CD4-positive, alpha-beta memory T cell (primary cell): ENCODE measurements at regions not wholly inside any gene's neighbourhood (a gene's known extent, or its start where the extent isn't known, plus 50 kb on each side); places are given as distances from the start of the nearest gene placed in this dataset.

Experiments
- CTCF ChIA-PET: fragments of 350-600 bp; sonication (Branson Sonifier 250); formaldehyde crosslinking; loops from one replicate; lab custom pipeline; 2021; ENCODE audit warnings: inconsistent platforms; ENCODE audit not compliant: partially characterized antibody; lab: Charles Lee
- POLR2A ChIA-PET: fragments of 350-600 bp; sonication (Branson Sonifier 250); formaldehyde crosslinking; loops from one replicate; lab custom pipeline; 2021; ENCODE audit not compliant: partially characterized antibody; lab: Charles Lee
- DNase-seq, 5 donors: peaks; one replicate each; pipeline versions ENCODE4 v3.0.0 to v3.0.0-alpha.2; 2020 to 2022; ENCODE audit warnings: mixed read lengths in 1 of 5
- H3K27ac ChIP-seq: one replicate; pipeline ENCODE4 v1.7.0; 2013; ENCODE audit warnings: low read depth, low read length
- H3K27me3 ChIP-seq: 2 replicates; pipeline ENCODE4 v1.7.0; 2013; ENCODE audit warnings: mild to moderate bottlenecking, low read length, moderate library complexity; ENCODE audit not compliant: insufficient read depth
- H3K36me3 ChIP-seq: 2 replicates; pipeline ENCODE4 v1.7.0; 2013; ENCODE audit warnings: mild to moderate bottlenecking, low read length, moderate library complexity; ENCODE audit not compliant: insufficient read depth
- H3K4me1 ChIP-seq: 2 replicates; pipeline ENCODE4 v1.7.0; 2013; ENCODE audit warnings: mild to moderate bottlenecking, low read length, moderate library complexity; ENCODE audit not compliant: insufficient read depth
- H3K4me3 ChIP-seq, 2 donors: one replicate each; pipeline ENCODE4 v1.7.0; 2013; ENCODE audit warnings: low read length in 2 of 2, mild to moderate bottlenecking in 1 of 2
- H3K9me3 ChIP-seq, 2 donors: one replicate each; pipeline ENCODE4 v1.7.0; 2013; ENCODE audit warnings: low read length in 2 of 2, control low read depth in 1 of 2; ENCODE audit not compliant: control insufficient read depth in 1 of 2
- H3K27ac Mint-ChIP-seq, 7 donors: one replicate each; pipeline ENCODE4 v1.8.0; 2020 to 2021; ENCODE audit warnings: mixed read lengths in 7 of 7, mild to moderate bottlenecking in 6 of 7, inconsistent platforms in 3 of 7, moderate library complexity in 3 of 7
- H3K27me3 Mint-ChIP-seq, 2 donors: one replicate each; pipeline ENCODE4 v1.8.0; 2020 to 2021; ENCODE audit warnings: mixed read lengths in 2 of 2
- H3K36me3 Mint-ChIP-seq, 2 donors: one replicate each; pipeline ENCODE4 v1.8.0; 2020 to 2021; ENCODE audit warnings: mixed read lengths in 2 of 2, inconsistent platforms in 1 of 2, mild to moderate bottlenecking in 1 of 2
- H3K4me1 Mint-ChIP-seq, 4 donors: one replicate each; pipeline ENCODE4 v1.8.0; 2020 to 2021; ENCODE audit warnings: mixed read lengths in 4 of 4, mild to moderate bottlenecking in 1 of 4
- H3K4me3 Mint-ChIP-seq, 8 donors: one replicate each; pipeline ENCODE4 v1.8.0; 2020 to 2021; ENCODE audit warnings: mixed read lengths in 8 of 8, mild to moderate bottlenecking in 7 of 8, moderate library complexity in 6 of 8, inconsistent platforms in 3 of 8
- H3K9me3 Mint-ChIP-seq, 8 donors: one replicate each; pipeline ENCODE4 v1.8.0; 2020 to 2021; ENCODE audit warnings: mixed read lengths in 8 of 8, mild to moderate bottlenecking in 5 of 8, inconsistent platforms in 3 of 8, moderate library complexity in 1 of 8
- intact Hi-C: fragments of 100-400 bp; cut with micrococcal nuclease; formaldehyde crosslinking; loops from one replicate; pipeline ENCODE4 v1.15.1; 2023

- Mint-ChIP-seq H3K27me3 (no peaks in the 10 kb centered on the region), H3K4me3 (peak overlapping the region in 6 of 8 donors; percentile 4 to 51 (median 26)), H3K36me3 (no peaks in the 10 kb centered on the region), H3K9me3 (no peaks in the 10 kb centered on the region), H3K27ac (peak overlapping the region in 4 of 7 donors; percentile 32 to 87 (median 62)), H3K4me1 (peaks cover 20 to 30% (median 26%) of the 10 kb centered on the region in 4 donors)
- H3K9me3 ChIP-seq = no peaks in the 10 kb centered on the region
- no peaks in the 10 kb centered on the region for H3K27me3 ChIP-seq
- ChIA-PET CTCF (interaction anchor here (0.6 to 2.0 kb wide), 9 partner anchors 14 to 521 kb away, joined by 3 to 9 read pairs (median 4); no protein-coding TSS in a partner anchor), POLR2A (interaction anchor here (0.6 to 2.5 kb wide), 6 partner anchors 41 to 212 kb away, joined by 3 to 11 read pairs (median 4); partner anchors contain the start of gene RESF1)
- no peak for DNase-seq
- no peak overlapping the region for H3K4me3 ChIP-seq
- no peak overlapping the region for H3K27ac ChIP-seq
- H3K36me3 ChIP-seq = no peaks in the 10 kb centered on the region
- H3K4me1 ChIP-seq = peaks cover 20% of the 10 kb centered on the region
- intact Hi-C loops = no loop called here
Observed at GRCh38 chr12:31790759-31791158, 61.9 kb upstream of the AMN1 start.

GRCh38 chr12:31785318-31785717, 56.5 kb upstream of the AMN1 start:
- CTCF ChIA-PET = interaction anchor here (1.0 kb wide), 1 partner anchor 56 kb away, joined by 3 read pairs; the partner anchor contains the start of gene AMN1
- H3K36me3 ChIP-seq = no peaks in the 10 kb centered on the region
- H3K27ac ChIP-seq = no peak overlapping the region
- no peaks in the 10 kb centered on the region for H3K27me3 Mint-ChIP-seq
- H3K36me3 Mint-ChIP-seq = peaks cover 3 to 5% of the 10 kb centered on the region in 2 donors
- H3K4me3 Mint-ChIP-seq = no peak overlapping the region
- POLR2A ChIA-PET = no interaction called here
- H3K27me3 ChIP-seq = no peaks in the 10 kb centered on the region
- H3K4me1 ChIP-seq = peaks cover 9% of the 10 kb centered on the region
- H3K4me3 ChIP-seq = no peak overlapping the region
- intact Hi-C loops = no loop called here
- H3K9me3 Mint-ChIP-seq = peaks cover 0 to 10% (median 5%) of the 10 kb centered on the region in 8 donors
- no peak for DNase-seq
- no peak overlapping the region for H3K27ac Mint-ChIP-seq
- no peaks in the 10 kb centered on the region for H3K9me3 ChIP-seq
- peaks cover 7 to 14% (median 9%) of the 10 kb centered on the region in 4 donors for H3K4me1 Mint-ChIP-seq

- Mint-ChIP-seq H3K4me1 (peaks cover under 1 to 11% (median 8%) of the 10 kb centered on the region in 4 donors), H3K27me3 (no peaks in the 10 kb centered on the region), H3K9me3 (peaks cover 0 to 10% (median 5%) of the 10 kb centered on the region in 8 donors), H3K36me3 (peaks cover 3 to 5% of the 10 kb centered on the region in 2 donors), H3K27ac (peak overlapping the region in 2 of 7 donors; percentile 0 to 68), H3K4me3 (no peak overlapping the region)
- Histone ChIP-seq H3K27me3 (no peaks in the 10 kb centered on the region), H3K4me3 (no peak overlapping the region), H3K9me3 (no peaks in the 10 kb centered on the region), H3K4me1 (no peaks in the 10 kb centered on the region), H3K27ac (no peak overlapping the region), H3K36me3 (no peaks in the 10 kb centered on the region)
- CTCF ChIA-PET = interaction anchor here (1.3 kb wide), 1 partner anchor 21 kb away, joined by 5 read pairs; no protein-coding TSS in a partner anchor
- POLR2A ChIA-PET = interaction anchor here (1.8 kb wide), 1 partner anchor 145 kb away, joined by 4 read pairs; no protein-coding TSS in a partner anchor
- DNase-seq = no peak
- intact Hi-C loops = no loop called here
Observed at GRCh38 chr12:31783996-31784645, 55.3 kb upstream of the AMN1 start.

- H3K27me3 Mint-ChIP-seq = no peaks in the 10 kb centered on the region
- Histone ChIP-seq H3K4me1 (no peaks in the 10 kb centered on the region), H3K4me3 (no peak overlapping the region), H3K9me3 (no peaks in the 10 kb centered on the region), H3K36me3 (no peaks in the 10 kb centered on the region), H3K27me3 (no peaks in the 10 kb centered on the region), H3K27ac (no peak overlapping the region)
- peaks cover 0 to 10% (median 5%) of the 10 kb centered on the region in 8 donors for H3K9me3 Mint-ChIP-seq
- no peak for DNase-seq
- CTCF ChIA-PET = interaction anchor here (1.3 kb wide), 1 partner anchor 20 kb away, joined by 5 read pairs; no protein-coding TSS in a partner anchor
- H3K36me3 Mint-ChIP-seq = peaks cover 3 to 5% of the 10 kb centered on the region in 2 donors
- H3K4me1 Mint-ChIP-seq = peaks cover 4 to 15% (median 9%) of the 10 kb centered on the region in 4 donors
- POLR2A ChIA-PET = interaction anchor here (1.8 kb wide), 1 partner anchor 145 kb away, joined by 4 read pairs; no protein-coding TSS in a partner anchor
- peak overlapping the region in 2 of 7 donors; percentile 0 to 68 for H3K27ac Mint-ChIP-seq
- intact Hi-C loops = no loop called here
- no peak overlapping the region for H3K4me3 Mint-ChIP-seq
Observed at GRCh38 chr12:31783556-31783955, 54.7 kb upstream of the AMN1 start.

GRCh38 chr12:31781894-31782540, 53.2 kb upstream of the AMN1 start:
- Mint-ChIP-seq H3K27me3 (no peaks in the 10 kb centered on the region), H3K36me3 (peaks cover 3 to 5% of the 10 kb centered on the region in 2 donors), H3K27ac (no peak overlapping the region), H3K9me3 (peaks cover 0 to 10% (median 5%) of the 10 kb centered on the region in 8 donors), H3K4me3 (no peak overlapping the region), H3K4me1 (peaks cover 4 to 15% (median 10%) of the 10 kb centered on the region in 4 donors)
- no peaks in the 10 kb centered on the region for H3K9me3 ChIP-seq
- POLR2A ChIA-PET = interaction anchor here (1.0 kb wide), 1 partner anchor 21 kb away, joined by 5 read pairs; no protein-coding TSS in a partner anchor
- no peak overlapping the region for H3K27ac ChIP-seq
- no peaks in the 10 kb centered on the region for H3K36me3 ChIP-seq
- no peaks in the 10 kb centered on the region for H3K4me1 ChIP-seq
- intact Hi-C loops = no loop called here
- CTCF ChIA-PET = no interaction called here
- no peak overlapping the region for H3K4me3 ChIP-seq
- DNase-seq = no peak
- no peaks in the 10 kb centered on the region for H3K27me3 ChIP-seq

- no peaks in the 10 kb centered on the region for H3K27me3 Mint-ChIP-seq
- Histone ChIP-seq H3K36me3 (no peaks in the 10 kb centered on the region), H3K27ac (no peak overlapping the region), H3K4me1 (no peaks in the 10 kb centered on the region), H3K27me3 (no peaks in the 10 kb centered on the region), H3K4me3 (no peak overlapping the region), H3K9me3 (no peaks in the 10 kb centered on the region)
- CTCF ChIA-PET = no interaction called here
- peaks cover 4 to 15% (median 7%) of the 10 kb centered on the region in 4 donors for H3K4me1 Mint-ChIP-seq
- peak overlapping the region in 1 of 7 donors; percentile 22 for H3K27ac Mint-ChIP-seq
- H3K4me3 Mint-ChIP-seq = no peak overlapping the region
- POLR2A ChIA-PET = interaction anchor here (0.6 kb wide), 1 partner anchor 22 kb away, joined by 3 read pairs; no protein-coding TSS in a partner anchor
- H3K9me3 Mint-ChIP-seq = peaks cover 0 to 10% (median 5%) of the 10 kb centered on the region in 8 donors
- H3K36me3 Mint-ChIP-seq = peaks cover 3 to 5% of the 10 kb centered on the region in 2 donors
- intact Hi-C loops = no loop called here
- DNase-seq = no peak
Observed at GRCh38 chr12:31780096-31780495, 51.3 kb upstream of the AMN1 start.
